ENCODE measurements at regions not wholly inside any gene's neighbourhood (a gene's known extent, or its start where the extent isn't known, plus 50 kb on each side); places are given as distances from the start of the nearest gene placed in this dataset.
A peak's percentile ranks its signal among the peaks of the same experiment; 100 is the strongest.
"Not testable (repeated sequence)": the region's sequence is repeated elsewhere in the genome, so short reads cannot be mapped to it uniquely, and the experiment has no call there.

GRCh38 chr2:190742431-190742830, 93.5 kb downstream of the NAB1 start:
- DNase-seq: no peak

GRCh38 chr2:190744041-190744440, 95.2 kb downstream of the NAB1 start:
- peak; percentile 3 for DNase-seq

- DNase-seq: no peak
These were observed 98.3 kb downstream of the NAB1 start for GRCh38 chr2:190746971-190747761.

GRCh38 chr2:190748966-190749365, 100.1 kb downstream of the NAB1 start:
- no peak for DNase-seq

GRCh38 chr2:190755772-190756415, 107.0 kb downstream of the NAB1 start:
- no peak for DNase-seq

GRCh38 chr2:190759749-190760213, 110.9 kb downstream of the NAB1 start:
- peak; percentile 70 for DNase-seq

GRCh38 chr2:190760353-190761150, 111.7 kb downstream of the NAB1 start:
- not testable (repeated sequence) for DNase-seq

- DNase-seq: not testable (repeated sequence)
These were observed 112.3 kb downstream of the NAB1 start for GRCh38 chr2:190761216-190761615.

- DNase-seq: no peak
These were observed 113.7 kb downstream of the NAB1 start for GRCh38 chr2:190762566-190762965.

- no peak for DNase-seq
These were observed 114.2 kb downstream of the NAB1 start for GRCh38 chr2:190763100-190763499.

- DNase-seq: peak; percentile 53
These were observed 115.1 kb downstream of the NAB1 start for GRCh38 chr2:190763901-190764514.

- DNase-seq: peak; percentile 81
These were observed 115.0 kb upstream of the GLS start for GRCh38 chr2:190765386-190766173.

GRCh38 chr2:190766174-190766572, 114.4 kb upstream of the GLS start:
- DNase-seq: no peak

- DNase-seq: no peak
These were observed 114.0 kb upstream of the GLS start for GRCh38 chr2:190766595-190766994.

- no peak for DNase-seq
These were observed 112.8 kb upstream of the GLS start for GRCh38 chr2:190767821-190768220.

- DNase-seq: no peak
These were observed 111.4 kb upstream of the GLS start for GRCh38 chr2:190769258-190769657.

- DNase-seq: no peak
These were observed 108.9 kb upstream of the GLS start for GRCh38 chr2:190771726-190772125.

GRCh38 chr2:190780594-190780993, 100.0 kb upstream of the GLS start:
- no peak for DNase-seq

- peak; percentile 81 for DNase-seq
These were observed 98.9 kb upstream of the GLS start for GRCh38 chr2:190781604-190782198.

- DNase-seq: no peak
These were observed 98.4 kb upstream of the GLS start for GRCh38 chr2:190782264-190782663.

- DNase-seq: no peak
These were observed 96.9 kb upstream of the GLS start for GRCh38 chr2:190783513-190784263.
